ENCODE measurements at regions not wholly inside any gene's neighbourhood (a gene's known extent, or its start where the extent isn't known, plus 50 kb on each side); places are given as distances from the start of the nearest gene placed in this dataset.
"Not testable (repeated sequence)": the region's sequence is repeated elsewhere in the genome, so short reads cannot be mapped to it uniquely, and the experiment has no call there.

DNA sequence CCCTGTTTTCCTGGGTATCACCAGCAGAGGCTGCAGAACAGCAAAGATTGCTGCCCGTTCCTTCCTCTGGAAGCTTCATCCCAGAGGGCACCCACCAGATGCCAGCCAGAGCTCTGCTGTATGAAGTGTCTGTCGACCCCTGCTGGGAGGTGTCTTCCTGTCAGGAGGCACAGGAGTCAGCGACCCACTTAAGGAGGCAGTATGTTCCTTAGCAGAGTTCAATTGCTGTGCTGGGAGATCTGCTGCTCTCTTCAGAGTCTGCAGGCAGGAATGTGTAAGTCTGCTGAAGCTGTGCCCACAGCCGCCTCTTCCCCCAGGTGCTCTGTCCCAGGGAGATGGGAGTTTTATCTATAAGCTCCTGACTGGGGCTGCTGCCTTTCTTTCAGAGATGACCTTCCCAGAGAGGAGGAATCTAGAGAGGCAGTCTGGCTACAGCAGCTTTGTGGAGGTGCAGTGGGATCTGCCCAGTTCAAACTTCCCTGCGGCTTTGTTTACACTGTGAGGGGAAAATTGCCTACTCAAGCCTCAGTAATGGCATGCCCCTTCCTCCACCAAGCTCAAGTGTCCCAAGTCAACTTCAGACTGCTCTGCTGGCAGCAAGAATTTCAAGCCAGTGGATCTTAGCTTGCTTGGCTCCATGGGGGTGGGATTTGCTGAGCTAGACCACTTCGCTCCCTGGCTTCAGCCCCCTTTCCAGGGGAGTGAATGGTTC lies 100.6 kb downstream of the TMEM168 start:
- not testable (repeated sequence) for DNase-seq

DNA sequence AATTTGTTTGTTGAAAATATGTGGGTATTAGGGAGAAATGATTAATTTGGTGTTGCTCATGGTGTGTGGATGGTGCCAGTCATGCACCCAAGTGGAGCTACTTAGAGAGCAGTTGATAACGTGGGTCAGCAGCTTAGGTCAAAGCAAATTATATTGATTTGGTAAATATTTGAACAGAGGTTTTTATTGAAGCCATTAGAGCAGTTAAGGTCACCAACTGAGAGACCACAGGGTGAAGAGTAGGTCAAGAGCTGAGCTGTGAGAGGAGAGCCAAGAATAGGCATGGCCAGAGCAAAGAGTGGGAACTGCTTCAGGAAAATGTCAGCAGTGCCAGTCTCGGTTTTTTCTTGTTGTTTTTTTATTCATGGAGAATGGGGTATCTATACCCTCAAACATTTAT lies 97.9 kb downstream of the TMEM168 start:
- DNase-seq, result no peak

DNA sequence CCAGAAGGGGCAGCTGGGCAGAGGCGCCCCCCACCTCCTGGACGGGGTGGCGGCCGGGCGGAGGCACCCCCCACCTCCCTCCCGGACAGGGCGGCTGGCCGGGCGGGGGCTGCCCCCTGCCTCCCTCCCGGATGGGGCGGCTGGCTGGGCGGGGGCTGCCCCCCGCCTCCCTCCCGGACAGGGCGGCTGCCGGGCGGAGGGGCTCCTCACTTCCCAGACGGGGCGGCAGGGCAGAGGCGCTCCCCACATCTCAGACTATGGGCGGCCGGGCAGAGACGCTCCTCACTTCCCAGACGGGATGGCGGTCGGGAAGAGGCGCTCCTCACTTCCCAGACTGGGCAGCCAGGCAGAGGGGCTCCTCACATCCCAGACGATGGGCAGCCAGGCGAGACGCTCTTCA lies 93.0 kb downstream of the TMEM168 start:
- DNase-seq, result not testable (repeated sequence)

DNA sequence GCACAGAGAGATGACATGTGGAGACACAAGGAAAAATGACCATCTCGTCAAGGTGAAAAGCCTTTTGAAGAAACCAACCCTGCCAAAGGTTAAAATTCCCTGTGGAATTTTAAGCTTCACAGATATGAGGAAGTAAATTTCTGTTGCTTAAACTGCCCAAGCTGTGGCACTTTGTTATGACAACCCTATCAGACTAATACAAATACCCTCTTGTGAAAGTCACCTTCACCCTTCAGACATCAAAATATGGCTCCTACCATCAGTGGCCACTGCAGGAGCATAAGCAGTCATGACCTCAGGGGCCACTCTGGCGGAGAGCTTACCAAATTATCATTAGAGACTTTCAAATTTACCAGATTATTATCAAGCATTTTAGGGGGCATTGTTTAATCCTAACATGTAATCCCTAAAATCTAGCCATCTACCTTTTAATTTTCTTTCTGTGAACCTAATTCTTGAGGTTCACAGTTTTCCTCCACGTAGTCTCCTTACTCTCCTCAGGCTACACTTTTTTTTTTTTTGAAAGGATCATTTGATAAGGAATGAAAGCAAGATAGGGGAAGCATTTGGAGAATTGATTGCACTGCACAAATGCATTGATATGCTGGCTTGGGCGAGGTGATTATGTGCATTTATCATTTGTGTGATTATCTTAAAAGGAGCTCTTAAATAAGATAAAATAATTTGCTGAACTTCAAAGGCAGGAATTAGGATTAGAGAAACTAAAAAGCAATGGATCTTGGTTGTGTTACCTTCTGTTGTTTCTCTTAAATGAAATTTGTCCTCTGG lies 90.3 kb downstream of the TMEM168 start:
- no peak for DNase-seq

DNA sequence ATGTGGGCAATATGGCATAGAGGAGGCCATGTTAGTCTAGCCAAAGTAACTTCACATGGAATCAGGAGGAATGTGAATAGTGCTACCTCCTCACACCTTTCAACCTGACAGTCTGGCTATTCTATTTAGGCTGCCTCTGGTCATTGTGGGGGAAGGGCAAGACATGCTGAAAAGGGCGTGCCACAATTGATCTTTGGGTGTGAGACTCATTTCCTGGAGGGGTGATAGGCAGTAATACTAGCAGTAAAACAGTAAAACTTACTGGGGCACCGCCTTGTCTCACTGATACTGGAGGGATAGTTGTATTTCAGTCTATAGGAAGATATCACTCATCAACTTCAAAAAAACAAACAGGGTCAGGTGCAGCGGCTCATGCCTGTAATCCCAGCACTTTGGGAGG lies 88.7 kb downstream of the TMEM168 start:
- DNase-seq, result no peak

DNA sequence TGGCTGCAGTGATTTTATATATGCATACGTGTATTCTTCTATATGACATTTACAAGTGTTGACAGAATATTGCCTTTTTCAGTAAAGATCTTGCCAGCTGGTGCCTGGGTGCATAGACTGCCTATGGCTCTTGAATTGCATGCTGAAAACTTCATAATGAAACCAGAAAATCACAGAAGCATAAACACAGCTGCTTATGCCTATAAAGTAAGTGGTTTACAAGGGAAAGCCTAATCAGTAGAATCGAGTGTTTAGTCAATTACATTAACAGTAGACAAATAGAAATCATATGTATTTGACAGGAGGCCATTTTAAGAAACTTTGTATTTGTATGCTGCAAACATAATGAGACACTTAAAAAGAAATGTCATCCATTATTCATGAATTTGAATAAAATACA lies 82.5 kb downstream of the TMEM168 start:
- DNase-seq, result peak; percentile 14

DNA sequence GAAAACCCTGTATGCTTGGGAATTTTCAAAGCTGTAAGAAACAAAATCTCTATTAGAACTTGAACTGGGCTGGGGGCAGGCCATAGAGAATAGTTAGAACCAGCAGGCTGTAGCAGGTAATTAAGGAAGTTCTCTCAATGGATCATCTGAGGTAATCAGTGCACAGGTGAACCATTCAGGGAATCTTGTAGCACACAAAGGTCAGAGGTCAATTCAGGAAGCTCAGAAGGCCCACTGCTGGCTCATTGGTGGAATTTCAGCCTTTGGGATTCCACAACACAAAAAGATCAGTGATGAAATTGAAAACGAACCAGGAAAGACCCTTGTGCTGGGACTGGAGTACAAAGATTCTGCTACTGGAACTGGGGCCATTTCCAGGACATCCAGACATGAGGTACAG lies 82.0 kb downstream of the TMEM168 start:
- no peak for DNase-seq
